Loucy (cell line): ENCODE measurements at regions not wholly inside any gene's neighbourhood (a gene's known extent, or its start where the extent isn't known, plus 50 kb on each side); places are given as distances from the start of the nearest gene placed in this dataset.

Experiments
- CTCF ChIP-seq: fragments of 200-600 bp; sonication (generic); conservative IDR thresholded peaks from 2 replicates; pipeline ENCODE4 v1.5.1; 2014; ENCODE audit warnings: mild to moderate bottlenecking, antibody characterized with exemption, low read length
- EZH2phosphoT487 ChIP-seq: fragments of 200-600 bp; IDR thresholded peaks from 2 replicates; pipeline ENCODE4 v1.6.1; 2018; ENCODE audit warnings: antibody characterized with exemption, mild to moderate bottlenecking, moderate library complexity, borderline replicate concordance

GRCh38 chr10:4643471-4643870 is 182.5 kb upstream of the AKR1E2 start:
- TF ChIP-seq CTCF (no peak), EZH2phosphoT487 (no peak)
